Activated CD4-positive, alpha-beta T cell treated with anti-CD3 and anti-CD28 coated beads, Interleukin-10, Interleukin-2, amounts not matched to agents 100 ng/mL and 50 ng/mL, durations not matched to agents 16 hours and 8 hours (primary cell): ENCODE measurements at regions not wholly inside any gene's neighbourhood (a gene's known extent, or its start where the extent isn't known, plus 50 kb on each side); places are given as distances from the start of the nearest gene placed in this dataset.
"Not testable (repeated sequence)": the region's sequence is repeated elsewhere in the genome, so short reads cannot be mapped to it uniquely, and the experiment has no call there.

Source experiments
- DNase-seq: peaks from one replicate; pipeline ENCODE4 v3.0.0-alpha.2; 2020

DNA sequence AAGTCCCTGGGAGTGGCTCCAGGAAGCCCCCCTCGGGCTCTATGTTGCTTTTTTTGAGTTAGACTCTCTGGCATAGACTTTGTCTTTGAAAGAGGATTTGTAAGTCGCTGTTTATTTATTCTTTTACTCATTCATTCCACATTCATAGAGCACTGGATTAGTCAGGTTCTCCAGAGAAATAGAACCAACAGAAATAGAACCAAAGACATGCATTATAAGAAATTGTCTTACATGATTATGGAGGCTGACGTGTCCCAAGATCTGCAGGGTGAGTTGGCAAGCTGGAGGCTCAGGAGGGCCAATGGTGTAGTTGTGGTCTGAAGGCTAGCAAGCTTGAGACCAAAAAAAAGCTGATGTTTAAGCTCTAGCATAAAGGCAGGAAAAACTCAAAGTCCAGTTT is 98.3 kb upstream of the CHD6 start:
- DNase-seq, result no peak

DNA sequence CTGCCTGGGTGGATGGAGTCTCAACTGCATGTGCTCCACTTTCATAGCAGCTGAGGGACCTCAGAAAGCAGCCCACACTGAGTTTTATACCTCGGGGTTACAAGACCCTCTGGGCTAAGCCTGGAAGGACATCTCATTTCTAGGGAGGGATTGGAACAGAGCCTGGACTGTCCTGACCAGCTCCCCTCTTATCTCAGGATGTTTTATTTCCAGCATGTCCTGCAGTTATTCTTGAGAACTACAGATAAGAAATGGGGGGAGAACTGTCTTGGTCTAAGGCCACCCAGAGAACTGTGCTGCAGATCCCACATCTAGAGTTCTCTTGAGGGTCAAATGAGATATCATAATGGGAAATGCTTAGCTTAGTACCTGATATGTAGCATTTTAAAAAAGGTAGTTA is 97.3 kb upstream of the CHD6 start:
- no peak for DNase-seq

DNA sequence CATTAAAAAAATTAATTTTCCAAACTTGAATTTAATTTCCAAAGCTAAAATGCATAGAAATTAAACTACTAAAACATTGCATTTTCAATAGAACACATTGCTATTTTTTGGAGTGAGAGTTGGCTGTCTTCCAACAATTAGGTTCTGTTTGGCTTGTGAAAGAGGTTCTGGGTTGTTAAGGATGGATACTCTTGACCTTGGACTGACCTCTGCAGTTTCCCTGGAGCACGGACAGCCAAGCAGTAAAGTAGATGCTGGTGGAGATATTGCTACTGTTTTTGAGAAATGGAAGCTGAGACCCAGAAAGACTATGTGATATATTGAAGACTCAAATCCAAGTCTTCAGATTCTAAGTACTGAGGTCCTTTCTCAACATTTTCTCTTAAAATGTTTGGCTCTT is 95.9 kb upstream of the CHD6 start:
- DNase-seq, result no peak

DNA sequence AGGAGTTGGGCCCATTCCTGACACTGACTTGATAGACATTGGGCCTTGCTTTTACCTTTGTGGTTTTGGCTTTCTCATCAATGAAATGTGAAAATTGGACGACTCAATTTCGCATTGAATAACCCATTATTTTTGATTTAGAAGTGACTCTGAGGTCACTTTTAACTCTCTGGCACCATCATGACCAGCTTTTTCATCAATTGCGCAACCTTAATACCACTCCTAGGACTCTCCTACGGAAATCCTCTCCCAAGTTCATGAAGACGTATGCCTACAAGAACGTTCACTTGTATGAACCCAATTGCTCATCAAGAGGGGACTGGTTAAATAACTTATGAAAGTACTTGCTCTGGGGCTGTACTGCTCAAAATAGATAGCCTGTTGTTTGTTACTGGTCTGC is 86.7 kb upstream of the CHD6 start:
- DNase-seq, result no peak

DNA sequence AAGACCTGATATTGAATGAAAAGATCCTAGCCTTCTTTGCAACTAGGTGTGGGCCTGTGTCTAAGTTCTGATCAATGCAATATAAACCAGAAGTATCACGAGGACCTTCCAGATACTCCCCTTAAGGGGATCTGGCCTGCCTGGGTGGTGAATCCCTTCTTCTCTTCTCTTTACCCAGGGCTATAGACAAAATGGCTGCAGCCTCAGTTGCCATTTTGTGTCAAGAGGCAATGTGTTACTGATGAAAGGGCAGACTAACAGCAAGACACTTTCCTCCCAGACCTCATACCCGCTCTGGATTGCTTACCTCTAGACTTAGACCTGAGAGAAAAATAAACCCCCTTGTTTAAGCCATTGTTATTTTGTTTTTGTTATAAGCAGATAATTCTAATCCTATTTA is 84.5 kb upstream of the CHD6 start:
- DNase-seq, result no peak

DNA sequence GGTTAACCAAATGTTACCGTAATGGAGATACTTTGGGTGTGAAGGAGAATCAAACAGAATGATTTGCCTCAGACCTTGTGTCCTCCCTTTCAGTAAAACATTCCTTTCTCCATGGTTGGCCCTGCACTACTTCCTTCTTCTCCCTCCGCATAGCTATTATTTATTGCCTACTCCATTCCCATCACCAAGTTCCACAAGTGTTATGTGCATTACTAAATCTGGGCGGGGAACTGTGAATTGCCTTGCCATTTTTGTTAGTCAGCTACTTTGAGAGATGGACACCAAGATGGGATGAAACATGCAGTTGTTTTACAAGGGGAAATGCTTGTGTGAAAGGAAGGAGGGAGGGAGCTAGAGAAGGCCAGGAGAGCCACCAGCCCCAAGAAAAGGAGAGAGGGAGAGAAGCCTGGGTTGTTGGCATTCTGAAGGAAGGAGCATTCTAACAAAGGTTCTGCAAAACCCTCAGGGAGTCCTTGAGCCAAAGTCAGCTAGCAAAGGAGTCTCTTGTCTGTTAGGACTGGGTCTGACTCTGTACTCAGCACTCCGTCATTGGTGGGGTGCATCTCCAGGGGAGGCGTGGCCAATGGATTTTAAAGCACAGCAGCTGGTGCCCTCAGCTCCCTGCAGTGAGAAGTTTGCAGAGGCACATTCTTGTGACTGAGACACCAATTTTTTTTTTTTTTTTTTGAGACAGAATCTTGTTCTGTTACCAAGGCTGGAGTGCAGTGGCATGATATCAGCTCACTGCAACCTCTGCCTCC is 83.6 kb upstream of the CHD6 start:
- no peak for DNase-seq

DNA sequence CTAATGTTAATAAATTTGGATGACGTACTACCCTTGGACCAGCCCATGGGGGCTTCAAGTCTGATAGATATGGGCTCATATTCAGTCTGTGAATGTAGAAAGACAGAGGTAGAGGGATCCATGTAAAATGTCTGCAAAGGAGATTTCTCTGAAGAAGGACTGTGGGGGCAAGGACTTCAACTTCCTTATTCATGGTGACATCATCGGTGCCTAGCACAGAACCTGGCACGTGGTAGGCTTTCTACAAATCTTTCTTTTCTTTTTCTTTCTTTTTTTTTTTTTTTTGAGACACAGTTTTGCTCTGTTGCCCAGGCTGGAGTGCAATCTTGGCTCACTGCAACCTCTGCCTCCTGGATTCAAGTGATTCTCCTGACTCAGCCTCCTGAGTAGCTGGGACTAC is 81.5 kb upstream of the CHD6 start:
- DNase-seq, result not testable (repeated sequence)

DNA sequence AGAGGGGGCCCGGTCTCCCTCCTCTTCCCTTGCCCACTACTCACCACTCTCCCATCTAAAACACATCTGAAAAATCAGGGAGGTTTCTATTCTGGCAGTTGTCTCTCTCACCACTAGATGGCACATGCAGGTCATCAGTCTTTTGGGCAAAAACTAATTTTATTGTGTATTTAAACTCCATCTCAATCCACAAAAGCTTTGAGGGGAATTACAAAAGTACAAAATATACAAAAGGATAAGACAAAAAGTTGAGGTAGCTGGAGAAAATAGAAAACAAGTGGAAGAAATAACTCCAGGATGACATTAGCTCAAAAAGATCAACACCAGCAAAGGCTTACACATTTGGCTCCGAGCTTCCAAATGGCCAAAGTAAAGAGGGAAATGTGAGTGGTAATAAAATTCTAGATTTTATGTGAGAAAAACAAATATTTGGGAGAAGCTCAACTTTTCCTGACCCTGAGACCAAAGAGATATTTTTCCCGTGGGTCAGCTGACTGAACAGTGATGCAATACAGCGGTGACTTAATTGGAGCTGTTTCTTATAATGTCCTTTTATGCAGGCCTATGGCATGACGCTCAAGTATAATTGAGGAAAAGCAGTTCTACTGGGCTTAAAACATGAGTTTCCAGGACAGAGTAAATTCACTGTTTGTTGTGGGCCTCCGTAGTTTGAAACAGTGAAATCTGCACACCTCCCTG is 79.8 kb upstream of the CHD6 start:
- peak; percentile 52 for DNase-seq

DNA sequence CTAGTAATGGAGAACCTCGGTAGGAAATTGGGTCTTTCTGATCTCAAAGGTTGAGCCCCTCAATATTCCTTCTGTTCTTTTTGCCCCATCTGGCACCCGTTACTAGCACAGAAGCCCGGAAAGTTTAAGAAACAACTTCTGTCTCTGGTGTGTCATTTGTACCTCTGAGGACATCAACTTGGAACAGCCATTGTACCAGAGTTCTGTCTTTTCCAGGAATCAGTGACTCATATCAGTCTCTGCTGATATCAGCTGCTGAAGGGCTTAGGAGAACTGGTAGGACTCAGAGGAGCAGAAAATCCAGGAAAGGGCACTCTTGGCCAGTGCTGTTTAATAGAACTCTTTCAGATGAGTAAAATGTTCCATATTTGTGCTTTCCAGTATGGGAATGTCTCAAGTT is 78.3 kb upstream of the CHD6 start:
- peak; percentile 40 for DNase-seq

DNA sequence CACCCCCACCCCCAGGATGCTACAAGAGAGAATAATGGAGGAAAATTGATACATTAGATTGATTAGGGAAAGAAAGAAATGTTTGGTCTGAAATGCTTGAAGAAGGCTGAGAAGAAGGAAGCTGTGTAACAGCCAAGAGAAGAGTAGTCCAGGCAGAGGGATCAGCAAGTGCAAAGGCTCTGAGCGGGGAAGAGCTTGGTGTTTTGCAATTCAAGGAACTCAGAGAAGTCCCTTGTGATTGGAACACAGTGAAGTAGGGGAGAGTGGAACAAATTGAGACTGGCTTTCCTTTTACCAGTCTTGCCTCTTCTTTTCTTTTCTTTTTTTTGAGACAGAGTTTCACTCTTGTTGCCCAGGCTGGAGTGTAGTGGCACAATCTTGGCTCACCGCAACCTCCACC is 76.6 kb upstream of the CHD6 start:
- DNase-seq, result no peak

DNA sequence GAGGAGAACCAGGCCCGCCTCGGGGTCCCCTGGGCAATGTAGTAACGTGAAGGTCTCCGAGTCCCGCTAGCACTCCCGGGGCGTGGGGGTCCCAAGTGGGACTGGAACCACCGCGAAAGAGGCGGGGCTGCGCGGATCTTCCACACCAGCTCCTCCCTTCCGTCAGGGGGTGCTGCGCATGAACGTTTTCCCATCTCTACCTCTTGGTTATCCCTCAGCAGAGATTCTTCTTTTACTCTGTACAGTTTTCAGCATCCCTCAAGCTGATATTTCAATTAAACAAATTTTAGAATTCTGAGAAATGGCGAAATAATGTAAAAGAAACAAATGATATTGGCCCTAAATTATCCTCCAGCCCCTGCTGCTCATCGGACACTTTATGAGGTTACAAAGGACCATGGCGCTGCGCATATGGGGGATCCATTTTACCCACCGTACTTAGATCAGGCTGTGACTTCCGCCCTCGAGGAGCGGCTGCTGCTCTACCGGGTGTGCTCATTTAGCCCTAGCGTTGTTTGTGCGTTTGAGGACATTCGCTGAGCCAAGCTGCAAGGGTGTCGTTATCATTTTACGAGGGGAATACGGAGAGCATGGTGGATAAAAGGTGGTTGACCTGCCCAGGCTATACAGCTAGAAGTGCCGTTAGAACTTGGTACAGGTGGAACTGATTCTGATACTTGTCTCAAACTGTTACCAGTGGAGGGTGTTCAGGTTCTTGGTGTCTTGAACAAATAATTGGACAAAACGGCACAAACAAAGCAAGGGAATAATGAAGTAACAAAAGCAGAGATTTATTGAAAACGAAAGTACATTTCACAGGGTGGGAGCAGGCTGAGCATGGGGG is 75.2 kb upstream of the CHD6 start:
- peak; percentile 89 for DNase-seq

DNA sequence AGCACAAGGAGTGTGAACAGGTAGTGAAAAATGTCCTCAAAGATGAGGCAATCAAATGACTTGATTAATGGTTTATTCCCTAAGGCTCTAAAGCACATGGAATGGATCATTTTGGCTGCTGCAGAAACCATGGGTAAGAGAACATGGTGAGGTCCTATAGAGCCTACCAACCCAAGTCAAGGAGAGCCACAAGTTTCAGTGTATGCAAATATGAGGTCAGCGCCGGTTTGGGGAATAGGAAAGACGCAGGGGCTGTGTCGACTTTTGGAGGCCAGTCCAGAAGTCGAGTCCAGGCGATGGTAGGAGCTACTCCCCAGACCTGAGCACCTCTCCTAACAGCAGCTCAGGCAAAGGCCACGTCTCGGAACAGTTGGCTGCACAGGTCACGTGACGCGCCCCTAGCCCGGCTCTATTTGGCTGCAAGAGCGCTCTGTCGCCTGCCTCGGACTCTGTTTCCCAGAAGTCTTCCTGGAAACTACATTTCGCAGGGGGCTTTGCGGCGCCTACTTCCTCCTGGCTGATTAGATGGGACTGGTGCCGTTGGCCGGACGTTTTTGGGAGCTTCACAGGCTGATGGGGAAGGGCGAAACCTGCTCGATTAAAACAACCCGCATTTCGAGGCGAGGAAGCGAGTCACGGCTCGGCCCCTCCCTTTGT is 74.4 kb upstream of the CHD6 start:
- DNase-seq, result peak; percentile 82

DNA sequence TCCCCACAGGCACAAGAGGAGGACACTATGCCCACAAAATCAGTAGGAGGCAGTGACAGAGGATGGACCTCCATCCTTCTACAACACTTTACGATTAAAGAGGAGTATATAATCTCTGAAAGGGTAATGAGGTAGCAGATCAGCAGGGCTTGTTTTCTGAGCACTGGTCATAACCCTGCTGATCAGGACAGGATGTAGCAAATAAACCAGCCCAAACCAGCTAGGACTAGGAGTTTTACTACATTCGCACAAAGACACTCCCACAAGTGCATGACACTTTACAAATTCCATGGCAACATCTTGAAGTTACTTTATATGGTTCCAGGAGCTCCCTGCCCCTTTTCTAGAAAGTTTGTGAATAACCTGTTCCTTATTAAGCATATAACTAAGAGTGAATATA is 73.3 kb upstream of the CHD6 start:
- no peak for DNase-seq

DNA sequence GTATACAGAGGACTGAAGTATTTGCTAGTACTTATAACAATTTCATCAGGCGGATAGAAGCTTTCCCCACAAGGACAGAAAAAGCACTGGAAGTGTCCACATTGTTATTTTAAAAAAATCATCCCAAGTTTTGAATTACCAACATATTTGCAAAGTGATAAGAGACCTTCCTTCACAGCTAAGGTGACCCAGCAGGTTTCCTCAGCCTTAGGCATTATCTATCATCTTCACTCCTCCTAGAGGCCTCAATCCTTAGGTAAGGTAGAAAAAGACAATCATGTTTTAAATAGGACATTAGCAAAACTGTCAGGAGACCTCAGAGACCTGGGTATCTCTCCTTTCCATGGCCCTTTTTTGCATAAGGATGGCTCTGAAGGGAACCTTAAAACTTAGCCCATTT is 72.5 kb upstream of the CHD6 start:
- no peak for DNase-seq

DNA sequence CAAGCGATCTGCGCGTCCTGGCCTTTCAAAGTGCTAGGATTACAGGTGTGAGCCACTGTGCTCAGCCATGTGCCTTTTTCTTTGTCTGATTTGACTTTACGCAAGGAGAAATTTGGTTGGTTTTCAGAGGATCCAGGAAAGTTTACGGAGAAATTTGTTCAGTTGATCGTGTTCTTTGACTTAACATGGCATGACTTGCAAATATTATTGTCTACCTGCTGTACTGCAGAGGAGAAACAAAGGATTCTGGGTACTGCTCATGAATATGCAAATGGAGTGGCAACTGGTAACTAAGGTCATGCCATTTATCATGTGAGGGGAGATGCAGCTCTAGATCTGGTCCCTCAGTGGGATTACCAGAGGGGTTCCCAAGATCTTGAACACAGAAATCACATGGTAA is 68.8 kb upstream of the CHD6 start:
- no peak for DNase-seq

DNA sequence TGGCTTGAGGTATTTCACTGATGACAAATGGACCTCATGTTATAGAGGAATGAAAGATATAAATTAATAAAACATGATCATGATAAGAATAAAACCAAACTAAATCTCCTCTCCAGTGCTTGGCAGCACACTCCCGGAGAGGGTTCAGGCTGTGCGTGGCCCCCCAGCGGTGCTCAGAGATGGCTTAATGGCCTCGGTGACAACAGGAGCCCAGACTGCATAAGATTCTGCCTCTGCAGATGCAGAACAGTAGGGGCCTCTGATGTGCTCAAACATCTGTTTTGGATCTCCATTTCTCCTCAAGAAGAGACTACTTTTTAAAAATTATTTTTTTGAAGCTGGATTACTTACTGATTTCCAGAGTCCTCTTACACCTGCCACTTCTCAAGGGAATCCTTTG is 67.0 kb upstream of the CHD6 start:
- not testable (repeated sequence) for DNase-seq

DNA sequence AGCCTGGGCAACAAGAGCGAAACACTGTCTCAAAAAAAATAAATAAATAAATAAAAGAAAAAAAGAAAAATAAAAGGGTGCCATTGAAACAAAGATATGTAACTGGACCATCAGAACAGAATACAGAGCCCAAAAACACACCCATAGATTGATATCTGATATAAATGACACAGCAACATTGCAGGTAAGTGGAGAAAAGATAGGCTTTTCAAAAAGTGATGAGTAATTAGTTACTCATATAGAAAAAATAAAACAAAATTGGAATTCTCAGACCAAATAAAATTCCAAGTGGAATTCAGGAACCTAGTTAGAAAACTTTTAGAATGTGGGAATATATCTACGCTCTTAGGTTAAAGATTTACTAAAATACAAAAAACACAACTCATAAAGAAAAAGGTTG is 60.6 kb upstream of the CHD6 start:
- no peak for DNase-seq

DNA sequence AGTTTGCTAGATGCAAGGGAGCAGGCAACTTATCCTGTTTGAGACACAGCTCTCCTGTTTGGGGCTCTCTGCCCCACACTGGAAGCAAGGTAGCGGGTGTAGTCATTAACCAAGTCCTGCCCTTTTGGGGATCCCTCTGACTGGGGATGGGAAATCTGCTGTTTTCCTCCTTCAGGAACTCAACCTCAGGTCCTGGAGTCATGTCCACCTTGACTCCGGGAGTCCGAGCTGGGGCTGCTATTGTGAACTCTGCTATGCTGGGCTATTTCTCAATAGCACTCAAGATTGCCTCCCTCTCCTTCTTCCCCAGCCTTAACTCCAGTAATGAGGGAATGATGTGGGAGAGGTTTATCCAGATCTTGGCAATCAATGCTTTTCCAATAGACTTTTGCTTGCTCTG is 54.1 kb upstream of the CHD6 start:
- DNase-seq, result no peak

DNA sequence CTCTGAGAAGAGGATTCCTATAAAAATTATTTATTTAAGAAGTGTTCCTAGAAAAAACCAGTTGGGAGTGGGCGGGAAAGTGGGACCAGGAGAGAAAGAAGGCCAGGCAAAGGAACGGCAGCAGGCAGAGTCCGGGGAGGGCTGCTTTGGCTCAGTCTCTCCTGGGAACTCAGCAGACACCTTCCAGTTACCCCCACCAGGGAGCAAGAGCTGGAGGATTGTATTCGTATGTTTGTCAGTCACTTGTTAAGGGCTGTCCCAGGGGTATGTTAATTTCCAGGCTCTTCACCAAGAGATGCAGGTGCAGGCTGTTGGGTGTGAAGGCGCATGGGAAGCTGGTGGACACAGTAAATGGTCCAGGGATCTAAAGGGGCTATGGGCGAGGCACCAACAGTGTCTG is 53.0 kb upstream of the CHD6 start:
- no peak for DNase-seq

DNA sequence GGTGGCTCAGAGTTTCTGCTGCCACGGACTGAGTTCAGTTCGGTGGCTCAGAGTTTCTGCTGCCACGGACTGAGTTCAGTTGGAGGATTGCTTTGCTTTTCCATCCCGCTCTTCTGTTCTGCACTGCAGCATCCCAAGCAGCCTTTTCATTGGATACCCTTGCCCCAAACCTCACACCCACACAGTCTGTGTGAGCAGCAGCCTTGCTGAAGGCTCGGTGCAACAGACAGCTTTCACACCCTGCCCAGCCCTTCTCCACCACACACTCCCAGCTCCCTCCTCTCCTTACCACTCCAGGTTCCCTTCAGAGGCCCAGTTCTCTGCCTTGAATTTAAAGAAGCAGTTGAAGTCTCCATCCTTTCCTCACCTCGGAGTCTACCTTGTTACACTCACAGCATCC is 52.5 kb upstream of the CHD6 start:
- no peak for DNase-seq

DNA sequence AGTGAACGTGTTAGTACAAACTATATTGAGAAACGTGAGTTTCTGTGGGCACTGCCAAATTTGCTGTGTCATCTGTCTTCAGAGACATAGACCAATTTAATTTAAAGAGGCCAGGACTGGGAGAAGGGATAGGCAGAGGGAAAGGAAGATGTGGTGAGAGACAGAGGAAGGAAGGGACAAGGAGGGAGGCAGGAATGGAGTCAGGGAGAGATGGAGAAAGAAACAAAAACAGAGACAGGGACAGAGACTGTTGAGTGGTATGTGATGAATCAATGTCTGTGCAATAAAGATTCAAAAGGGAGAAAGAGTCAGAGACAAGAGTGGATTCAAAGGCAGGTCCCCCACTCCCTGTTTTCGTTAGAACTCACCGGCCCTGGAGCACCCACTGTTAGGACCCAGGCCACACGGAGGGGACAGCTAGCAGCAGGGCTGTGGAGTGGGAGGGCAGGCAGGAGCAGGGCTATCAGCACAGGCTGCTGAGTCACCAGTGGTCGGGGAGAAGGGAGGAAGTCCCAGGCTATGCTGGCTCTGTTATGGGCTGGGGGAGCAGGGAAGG is 51.6 kb upstream of the CHD6 start:
- DNase-seq, result no peak

DNA sequence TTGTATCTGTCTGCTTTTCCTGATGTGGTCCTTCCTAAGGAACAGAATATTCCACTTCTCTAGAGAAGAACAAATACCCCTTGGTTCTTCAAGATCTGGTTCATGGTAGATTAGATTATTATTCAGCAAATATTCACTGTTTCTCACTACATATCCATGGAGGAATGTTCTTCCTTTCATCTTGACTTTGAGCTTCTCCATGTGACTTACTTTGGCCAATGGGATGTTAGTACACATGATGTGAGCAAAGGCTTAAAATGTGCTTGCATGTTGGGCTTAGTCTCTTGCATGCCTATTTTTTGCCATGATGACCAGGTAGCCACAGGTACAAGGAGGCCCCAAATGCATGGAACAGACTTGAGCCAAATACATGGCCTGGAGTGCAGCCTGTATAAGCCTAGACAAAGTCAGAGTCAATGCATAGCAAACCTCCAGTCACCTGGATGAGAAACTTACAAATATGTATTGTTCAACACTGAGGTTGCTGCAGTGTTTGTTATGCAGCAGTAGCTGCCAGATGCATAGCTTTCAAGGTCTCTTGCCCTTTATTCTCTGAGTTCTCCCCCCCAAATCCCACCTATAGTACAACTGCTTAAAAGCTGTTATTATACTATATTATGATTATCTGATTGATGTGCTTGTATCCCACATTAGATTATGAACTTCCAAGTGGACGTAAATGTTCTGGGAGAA is 50.0 kb upstream of the CHD6 start:
- no peak for DNase-seq
